Renal cortical epithelial cell (primary cell): ENCODE measurements at regions not wholly inside any gene's neighbourhood (a gene's known extent, or its start where the extent isn't known, plus 50 kb on each side); places are given as distances from the start of the nearest gene placed in this dataset.
"Not testable (repeated sequence)": the region's sequence is repeated elsewhere in the genome, so short reads cannot be mapped to it uniquely, and the experiment has no call there.

Source experiments
- DNase-seq: peaks from one replicate; pipeline ENCODE4 v3.0.0-alpha.2; 2011; ENCODE audit warnings: low read depth

- DNase-seq: no peak
These were observed 155.2 kb upstream of the E2F7 start for GRCh38 chr12:77220586-77220985.

GRCh38 chr12:77218278-77218677 lies 152.9 kb upstream of the E2F7 start:
- DNase-seq: no peak

GRCh38 chr12:77216136-77216535 lies 150.8 kb upstream of the E2F7 start:
- DNase-seq: not testable (repeated sequence)

GRCh38 chr12:77214136-77214535 lies 148.8 kb upstream of the E2F7 start:
- no peak for DNase-seq

GRCh38 chr12:77213319-77213718 lies 147.9 kb upstream of the E2F7 start:
- DNase-seq: no peak

- DNase-seq: no peak
These were observed 145.4 kb upstream of the E2F7 start for GRCh38 chr12:77210724-77211123.

GRCh38 chr12:77204083-77204482 lies 138.7 kb upstream of the E2F7 start:
- DNase-seq: no peak

- no peak for DNase-seq
These were observed 137.2 kb upstream of the E2F7 start for GRCh38 chr12:77202457-77203060.

- no peak for DNase-seq
These were observed 124.6 kb upstream of the E2F7 start for GRCh38 chr12:77189901-77190416.

- DNase-seq: peak; percentile 59
These were observed 124.1 kb upstream of the E2F7 start for GRCh38 chr12:77189458-77189857.

- no peak for DNase-seq
These were observed 114.1 kb upstream of the E2F7 start for GRCh38 chr12:77179515-77179914.

GRCh38 chr12:77167801-77168200 lies 102.4 kb upstream of the E2F7 start:
- peak; percentile 15 for DNase-seq

- no peak for DNase-seq
These were observed 101.3 kb upstream of the E2F7 start for GRCh38 chr12:77166696-77167095.

GRCh38 chr12:77163074-77164038 lies 98.0 kb upstream of the E2F7 start:
- no peak for DNase-seq

- DNase-seq: no peak
These were observed 96.6 kb upstream of the E2F7 start for GRCh38 chr12:77161944-77162343.

GRCh38 chr12:77160931-77161330 lies 95.6 kb upstream of the E2F7 start:
- no peak for DNase-seq

- DNase-seq: no peak
These were observed 88.3 kb upstream of the E2F7 start for GRCh38 chr12:77153706-77154105.

GRCh38 chr12:77152623-77153193 lies 87.3 kb upstream of the E2F7 start:
- peak; percentile 39 for DNase-seq

GRCh38 chr12:77151030-77151429 lies 85.7 kb upstream of the E2F7 start:
- DNase-seq: peak; percentile 1

GRCh38 chr12:77133566-77133965 lies 68.2 kb upstream of the E2F7 start:
- DNase-seq: peak; percentile 64

- DNase-seq: no peak
These were observed 66.7 kb upstream of the E2F7 start for GRCh38 chr12:77131977-77132490.

GRCh38 chr12:77130193-77130592 lies 64.8 kb upstream of the E2F7 start:
- DNase-seq: no peak
